ENCODE measurements at regions not wholly inside any gene's neighbourhood (a gene's known extent, or its start where the extent isn't known, plus 50 kb on each side); places are given as distances from the start of the nearest gene placed in this dataset.
"Not testable (repeated sequence)": the region's sequence is repeated elsewhere in the genome, so short reads cannot be mapped to it uniquely, and the experiment has no call there.

GRCh38 chr1:4129693-4130092 lies 229.6 kb upstream of the C1orf174 start:
- H3K9me3 ChIP-seq (replicated peaks), result peaks cover 5% of the 10 kb centered on the region
- no peaks in the 10 kb centered on the region for H3K4me1 ChIP-seq (replicated peaks)
- H3K36me3 ChIP-seq, result no peaks in the 10 kb centered on the region

DNA sequence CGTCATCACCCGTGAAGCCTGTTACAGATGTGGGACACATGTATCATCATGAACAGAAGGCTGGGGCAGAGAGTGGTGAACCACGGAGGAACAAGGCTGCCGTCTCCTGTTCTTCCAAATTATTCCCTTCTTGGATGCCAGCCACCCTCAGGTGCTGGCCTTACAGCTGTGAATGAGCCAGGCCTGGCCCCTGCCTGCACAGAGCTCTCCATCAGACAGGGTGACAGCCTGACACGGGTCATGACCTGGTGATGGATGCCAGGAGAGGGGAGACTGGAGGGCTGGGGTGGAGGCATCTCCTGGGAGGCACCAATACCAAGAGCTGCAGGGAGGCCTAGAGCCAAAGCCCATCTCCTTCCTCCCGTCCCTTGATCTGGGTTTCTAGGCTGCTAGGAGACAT lies 230.0 kb upstream of the C1orf174 start:
- no peaks in the 10 kb centered on the region for H3K4me1 ChIP-seq (replicated peaks)
- H3K9me3 ChIP-seq (replicated peaks), result peaks cover 5% of the 10 kb centered on the region

More at GRCh38 chr1:4129693-4130092, 229.6 kb upstream of the C1orf174 start:
- Histone ChIP-seq H3K27me3 (replicated peaks) (no peaks in the 10 kb centered on the region), H3K27ac (no peak overlapping the region), H3K4me3 (no peak overlapping the region)
- no peak for DNase-seq (ENCODE audit: low read depth in 1 of 2, low spot score in 2 of 2)

DNA sequence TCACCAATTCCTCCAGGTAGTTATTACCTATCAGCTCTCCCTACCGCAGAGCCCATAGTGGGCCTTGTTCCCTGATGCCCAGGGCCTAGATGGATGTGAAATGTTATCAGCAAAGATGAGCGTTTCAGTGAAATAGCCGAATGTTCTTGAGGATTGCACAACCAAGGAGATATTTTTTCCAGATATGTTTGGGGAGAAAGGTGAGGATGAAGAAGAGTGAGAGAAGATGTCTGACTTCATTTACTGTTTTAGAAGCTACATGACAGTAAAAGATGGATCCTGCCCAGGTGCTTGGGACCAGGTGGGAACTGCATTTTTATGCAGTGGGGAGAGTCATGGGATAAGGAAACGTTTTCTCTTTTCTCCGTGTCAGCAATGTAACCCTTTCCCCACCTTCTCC lies 231.7 kb upstream of the C1orf174 start:
- DNase-seq (ENCODE audit: low read depth in 1 of 2, low spot score in 2 of 2), result no peak
- Histone ChIP-seq H3K27ac (no peak overlapping the region), H3K4me3 (no peak overlapping the region), H3K36me3 (no peaks in the 10 kb centered on the region), H3K27me3 (replicated peaks) (no peaks in the 10 kb centered on the region), H3K4me1 (replicated peaks) (no peaks in the 10 kb centered on the region), H3K9me3 (replicated peaks) (peaks cover 5% of the 10 kb centered on the region)

More for the DNA sequence above, 230.0 kb upstream of the C1orf174 start:
- DNase-seq (ENCODE audit: low read depth in 1 of 2, low spot score in 2 of 2), result no peak
- H3K36me3 ChIP-seq, result no peaks in the 10 kb centered on the region
- H3K27me3 ChIP-seq (replicated peaks), result no peaks in the 10 kb centered on the region
- no peak overlapping the region for H3K27ac ChIP-seq
- H3K4me3 ChIP-seq, result no peak overlapping the region

DNA sequence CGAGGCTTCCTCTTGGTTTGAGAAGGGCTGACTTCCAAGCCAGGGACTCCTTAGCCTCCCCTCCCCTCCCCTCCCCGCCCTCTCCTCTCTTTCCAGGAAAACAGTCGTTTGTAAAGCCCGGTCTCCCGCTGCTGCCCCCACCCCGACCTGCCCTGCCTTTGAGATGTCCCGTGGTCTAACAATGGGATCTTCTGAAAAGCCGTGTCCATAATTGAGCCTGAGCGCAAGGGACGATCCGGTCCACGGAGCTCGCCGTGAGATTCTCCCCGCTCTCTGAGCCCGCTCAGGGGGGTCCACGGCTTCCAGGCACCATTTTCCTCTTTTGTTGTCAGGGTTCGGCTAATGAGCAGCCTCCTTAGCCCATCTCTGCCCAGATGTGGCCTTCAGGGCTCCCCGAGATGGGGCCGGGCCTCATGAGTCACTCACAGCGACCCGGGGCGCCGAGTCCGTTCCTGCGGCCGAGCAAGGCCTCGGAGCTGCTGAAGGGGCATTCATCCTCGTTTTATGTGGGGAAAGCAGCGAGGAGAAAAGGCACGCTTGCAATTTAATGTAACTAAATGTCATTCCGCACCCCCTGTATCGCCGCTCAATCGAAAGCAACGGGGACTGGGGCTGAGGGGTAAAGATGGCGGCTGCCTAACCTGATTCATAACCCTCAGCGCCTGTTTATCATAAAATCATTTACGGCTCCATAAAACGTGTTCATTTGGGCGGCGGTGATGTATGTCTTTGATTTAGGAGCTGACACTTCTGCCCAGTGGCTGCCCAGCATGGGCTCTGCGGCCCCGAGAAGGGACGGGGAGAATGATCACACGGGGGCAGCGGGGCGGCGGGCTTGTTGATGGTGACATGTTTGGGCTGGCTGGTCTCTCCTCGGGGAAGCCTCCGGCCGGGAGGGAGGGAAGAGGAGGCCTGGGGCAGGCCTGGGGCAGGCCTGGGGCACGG lies 232.6 kb upstream of the C1orf174 start:
- DNase-seq (ENCODE audit: low read depth in 1 of 2, low spot score in 2 of 2), result no peak
- Histone ChIP-seq H3K36me3 (no peaks in the 10 kb centered on the region), H3K27me3 (replicated peaks) (no peaks in the 10 kb centered on the region)

GRCh38 chr1:4133297-4133938 lies 233.3 kb upstream of the C1orf174 start:
- no peak for DNase-seq (ENCODE audit: low read depth in 1 of 2, low spot score in 2 of 2)
- H3K9me3 ChIP-seq (replicated peaks), result peaks cover 5% of the 10 kb centered on the region
- no peaks in the 10 kb centered on the region for H3K27me3 ChIP-seq (replicated peaks)
- no peaks in the 10 kb centered on the region for H3K36me3 ChIP-seq
- H3K4me3 ChIP-seq, result no peak overlapping the region
- H3K4me1 ChIP-seq (replicated peaks), result no peaks in the 10 kb centered on the region
- no peak overlapping the region for H3K27ac ChIP-seq

More for the DNA sequence above, 232.6 kb upstream of the C1orf174 start:
- Histone ChIP-seq H3K4me1 (replicated peaks) (no peaks in the 10 kb centered on the region), H3K27ac (no peak overlapping the region), H3K9me3 (replicated peaks) (peaks cover 5% of the 10 kb centered on the region), H3K4me3 (no peak overlapping the region)

GRCh38 chr1:4133939-4134321 lies 233.9 kb upstream of the C1orf174 start:
- Histone ChIP-seq H3K9me3 (replicated peaks) (peaks cover 5% of the 10 kb centered on the region), H3K4me1 (replicated peaks) (no peaks in the 10 kb centered on the region), H3K27me3 (replicated peaks) (no peaks in the 10 kb centered on the region), H3K27ac (no peak overlapping the region), H3K4me3 (no peak overlapping the region), H3K36me3 (no peaks in the 10 kb centered on the region)
- DNase-seq (ENCODE audit: low read depth in 1 of 2, low spot score in 2 of 2), result no peak

DNA sequence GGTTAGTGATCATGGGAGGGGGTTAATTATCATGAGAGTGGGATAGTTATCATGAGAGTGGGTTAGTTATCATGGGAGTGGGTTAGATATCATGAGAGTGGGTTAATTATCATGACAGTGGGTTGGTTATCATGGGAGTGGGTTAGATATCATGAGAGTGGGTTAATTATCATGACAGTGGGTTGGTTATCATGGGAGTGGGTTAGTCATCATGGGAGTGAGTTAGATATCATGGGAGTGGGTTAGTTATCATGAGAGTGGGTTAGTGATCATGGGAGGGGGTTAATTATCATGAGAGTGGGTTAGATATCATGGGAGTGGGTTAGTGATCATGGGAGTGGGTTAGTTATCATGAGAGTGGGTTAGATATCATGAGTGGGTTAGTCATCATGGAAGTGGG lies 235.8 kb upstream of the C1orf174 start:
- not testable (repeated sequence) for H3K4me1 ChIP-seq (replicated peaks); DNase-seq (ENCODE audit: low read depth in 1 of 2, low spot score in 2 of 2); H3K4me3 ChIP-seq; H3K9me3 ChIP-seq (replicated peaks); H3K36me3 ChIP-seq; H3K27me3 ChIP-seq (replicated peaks); H3K27ac ChIP-seq

DNA sequence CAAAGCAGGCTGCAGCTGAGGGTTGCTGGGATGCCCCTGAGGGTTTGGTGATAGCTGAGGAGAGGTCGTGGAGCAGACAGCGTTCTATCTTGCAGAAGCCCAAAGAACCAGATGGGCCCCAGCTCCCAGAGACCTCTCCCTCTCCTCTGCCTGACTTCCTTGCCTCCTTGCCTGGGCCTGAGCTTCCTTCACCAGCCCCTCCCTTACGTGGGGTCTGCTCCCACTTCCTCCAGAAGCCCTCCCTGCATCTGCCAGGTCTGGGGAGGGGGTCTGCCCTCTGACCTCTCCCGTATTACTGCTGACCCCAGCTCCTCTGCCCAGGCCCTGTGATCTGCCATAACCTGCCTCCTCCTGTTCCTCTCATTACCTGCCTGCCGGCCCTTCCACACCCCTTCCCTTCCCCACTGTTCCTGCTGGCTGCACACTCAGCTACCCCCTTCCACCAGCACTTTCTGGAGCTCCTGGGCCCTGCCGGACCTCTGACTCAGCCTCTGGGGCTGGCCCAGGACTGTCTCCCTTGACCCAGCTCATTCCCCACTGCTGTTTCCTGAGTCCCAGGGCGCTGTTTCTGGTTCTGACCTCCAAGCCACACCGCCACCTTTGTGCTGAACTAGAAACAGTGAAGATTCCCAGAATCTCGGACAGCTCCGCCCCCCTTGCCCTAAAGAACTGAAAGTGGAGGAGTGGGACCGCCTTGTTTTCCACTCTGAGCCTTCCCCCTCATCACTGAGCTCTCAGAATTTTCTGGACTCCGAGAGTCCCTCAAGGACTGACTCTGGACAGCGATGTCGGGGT lies 237.7 kb upstream of the C1orf174 start:
- H3K9me3 ChIP-seq (replicated peaks), result peaks cover 11% of the 10 kb centered on the region
- no peaks in the 10 kb centered on the region for H3K27me3 ChIP-seq (replicated peaks)
- no peak overlapping the region for H3K4me3 ChIP-seq
- no peak overlapping the region for H3K27ac ChIP-seq
- DNase-seq (ENCODE audit: low read depth in 1 of 2, low spot score in 2 of 2), result no peak
- H3K4me1 ChIP-seq (replicated peaks), result no peaks in the 10 kb centered on the region
- H3K36me3 ChIP-seq, result no peaks in the 10 kb centered on the region

- H3K27ac ChIP-seq, result no peak overlapping the region
- H3K9me3 ChIP-seq (replicated peaks), result peaks cover 15% of the 10 kb centered on the region
- H3K27me3 ChIP-seq (replicated peaks), result no peaks in the 10 kb centered on the region; the same call in 1 of the 2 replicates
- DNase-seq (ENCODE audit: low read depth in 1 of 2, low spot score in 2 of 2), result no peak
- no peak overlapping the region for H3K4me3 ChIP-seq
- H3K36me3 ChIP-seq, result no peaks in the 10 kb centered on the region
- H3K4me1 ChIP-seq (replicated peaks), result no peaks in the 10 kb centered on the region
Observed at GRCh38 chr1:4139646-4140045, 239.6 kb upstream of the C1orf174 start.

GRCh38 chr1:4140241-4140640 lies 240.2 kb upstream of the C1orf174 start:
- Histone ChIP-seq H3K9me3 (replicated peaks) (peaks cover 14% of the 10 kb centered on the region), H3K27ac (no peak overlapping the region)

DNA sequence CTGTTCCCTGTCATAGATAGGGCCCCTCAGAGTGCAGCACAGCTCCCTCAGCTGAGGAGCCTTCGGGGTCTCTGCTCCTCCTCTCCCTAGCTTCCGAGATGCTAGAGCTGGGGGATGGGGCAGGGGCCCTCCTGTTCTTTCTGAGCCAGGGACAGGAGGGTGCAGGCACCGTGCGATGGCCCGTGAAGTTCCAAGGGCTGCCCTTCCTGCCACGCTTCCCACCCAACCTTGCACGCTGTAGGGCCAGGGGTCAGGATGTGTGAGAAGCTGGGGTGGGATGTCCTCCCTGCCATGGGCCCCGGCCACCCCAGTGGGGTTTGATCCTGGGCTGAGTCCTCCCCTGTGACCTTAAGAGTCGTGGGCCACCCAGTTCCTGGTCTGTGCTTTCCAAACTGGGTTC lies 240.7 kb upstream of the C1orf174 start:
- H3K4me3 ChIP-seq, result no peak overlapping the region
- no peak overlapping the region for H3K27ac ChIP-seq
- H3K36me3 ChIP-seq, result no peaks in the 10 kb centered on the region
- peaks cover 14% of the 10 kb centered on the region for H3K9me3 ChIP-seq (replicated peaks)
- no peak for DNase-seq (ENCODE audit: low read depth in 1 of 2, low spot score in 2 of 2)
- H3K4me1 ChIP-seq (replicated peaks), result no peaks in the 10 kb centered on the region
- no peaks in the 10 kb centered on the region; the same call in 1 of the 2 replicates for H3K27me3 ChIP-seq (replicated peaks)

More at GRCh38 chr1:4140241-4140640, 240.2 kb upstream of the C1orf174 start:
- Histone ChIP-seq H3K36me3 (no peaks in the 10 kb centered on the region), H3K4me1 (replicated peaks) (no peaks in the 10 kb centered on the region), H3K4me3 (no peak overlapping the region), H3K27me3 (replicated peaks) (no peaks in the 10 kb centered on the region; the same call in 1 of the 2 replicates)
- DNase-seq (ENCODE audit: low read depth in 1 of 2, low spot score in 2 of 2), result no peak

DNA sequence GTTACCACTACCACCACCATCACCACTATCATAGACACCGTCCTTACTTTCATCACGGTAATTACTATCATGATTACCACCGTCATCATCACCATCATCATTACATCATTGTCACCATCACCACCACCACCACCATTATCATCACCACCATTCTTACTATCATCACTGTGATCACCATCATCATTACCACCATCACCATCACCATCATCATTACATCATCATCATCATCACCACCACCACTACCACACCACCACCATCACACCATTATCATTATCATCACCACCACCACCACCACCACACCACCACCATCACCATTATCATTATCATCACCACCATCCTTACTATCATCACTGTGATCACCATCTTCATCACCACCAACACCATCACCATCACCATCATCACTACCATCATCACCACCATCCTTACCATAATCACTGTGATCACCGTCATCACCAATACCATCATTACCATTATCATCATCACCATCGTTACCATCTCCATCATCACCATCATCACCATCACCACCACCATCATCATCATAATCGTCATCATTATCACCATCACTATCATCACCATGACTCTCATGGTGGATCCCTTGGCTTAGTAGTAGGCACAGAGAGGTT lies 244.4 kb upstream of the C1orf174 start:
- Histone ChIP-seq H3K4me3 (no peak overlapping the region), H3K27me3 (replicated peaks) (no peaks in the 10 kb centered on the region; the same call in 1 of the 2 replicates), H3K4me1 (replicated peaks) (no peaks in the 10 kb centered on the region), H3K27ac (no peak overlapping the region), H3K9me3 (replicated peaks) (peaks cover 17% of the 10 kb centered on the region), H3K36me3 (no peaks in the 10 kb centered on the region)
- DNase-seq (ENCODE audit: low read depth in 1 of 2, low spot score in 2 of 2), result no peak

GRCh38 chr1:4146101-4146500 lies 246.0 kb upstream of the C1orf174 start:
- H3K4me1 ChIP-seq (replicated peaks), result no peaks in the 10 kb centered on the region
- no peak overlapping the region for H3K4me3 ChIP-seq
- no peak for DNase-seq (ENCODE audit: low read depth in 1 of 2, low spot score in 2 of 2)
- H3K36me3 ChIP-seq, result no peaks in the 10 kb centered on the region
- H3K27me3 ChIP-seq (replicated peaks), result no peaks in the 10 kb centered on the region; the same call in 1 of the 2 replicates
- H3K27ac ChIP-seq, result no peak overlapping the region
- H3K9me3 ChIP-seq (replicated peaks), result peaks cover 17% of the 10 kb centered on the region
